Stimulated activated CD8-positive, alpha-beta memory T cell treated with anti-CD3 and anti-CD28 coated beads, Interleukin-7, amount 100 ng/mL, for 48 hours (primary cell): ENCODE measurements at regions not wholly inside any gene's neighbourhood (a gene's known extent, or its start where the extent isn't known, plus 50 kb on each side); places are given as distances from the start of the nearest gene placed in this dataset.

Experiments
- DNase-seq, 2 donors: peaks; one replicate each; pipeline ENCODE4 v3.0.0-alpha.2; 2020; ENCODE audit warnings: low read depth in 1 of 2; ENCODE audit errors: extremely low read depth in 1 of 2

GRCh38 chr14:95034788-95035187 is 122.5 kb downstream of the DICER1 start:
- DNase-seq: no peak

- no peak for DNase-seq
These were observed 123.4 kb downstream of the DICER1 start for GRCh38 chr14:95033682-95034632.

- no peak for DNase-seq
These were observed 124.3 kb downstream of the DICER1 start for GRCh38 chr14:95033031-95033430.

DNA sequence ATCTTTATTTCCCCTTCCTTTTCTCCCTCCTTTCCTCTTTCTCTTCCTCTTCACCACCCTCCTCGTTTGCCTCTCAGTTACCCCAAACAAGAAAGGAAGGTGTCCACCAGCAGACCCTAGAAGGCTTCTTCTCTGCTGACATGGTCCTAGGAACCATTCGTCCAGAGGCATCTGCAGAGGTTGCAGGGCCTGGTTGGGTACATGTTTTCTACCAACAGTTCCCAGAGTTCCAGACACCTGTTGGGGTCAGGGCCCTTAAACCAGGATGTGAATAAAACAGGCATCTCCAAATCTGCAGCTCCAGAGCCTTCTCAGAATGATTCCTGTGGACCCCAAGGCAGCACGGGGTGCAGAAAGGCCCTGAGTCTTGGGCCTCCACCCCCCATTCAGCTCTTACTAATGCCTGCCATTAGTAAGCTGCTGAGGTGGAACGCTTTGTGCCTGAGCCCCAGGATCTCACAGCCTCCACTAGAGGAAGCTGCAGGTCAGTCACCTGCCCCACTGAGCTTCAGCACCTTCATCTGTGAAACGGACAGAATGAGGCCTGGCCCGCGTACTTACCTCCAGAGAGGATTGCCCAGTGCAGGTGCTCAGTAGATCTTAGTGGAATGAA is 130.4 kb downstream of the DICER1 start:
- no peak for DNase-seq

DNA sequence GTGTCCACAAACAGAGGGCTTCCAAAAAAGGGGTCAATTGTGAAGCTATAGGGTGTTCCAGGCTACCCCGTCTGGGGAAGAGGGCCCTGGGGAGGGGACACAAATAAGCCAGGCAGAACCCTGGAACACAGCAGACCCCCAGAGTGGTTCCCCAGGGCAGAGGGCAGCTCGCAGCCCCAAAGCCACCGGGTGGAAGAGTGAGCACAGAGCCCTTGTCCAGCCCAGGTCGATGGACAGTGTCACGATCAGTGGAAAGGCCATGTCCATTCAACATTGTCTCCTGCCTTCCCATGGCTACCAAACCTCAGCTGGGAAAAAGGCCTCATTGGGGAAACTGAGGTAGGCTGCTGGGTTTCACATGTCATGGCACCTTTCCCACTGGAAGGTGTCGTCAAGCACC is 131.4 kb downstream of the DICER1 start:
- no peak for DNase-seq

DNA sequence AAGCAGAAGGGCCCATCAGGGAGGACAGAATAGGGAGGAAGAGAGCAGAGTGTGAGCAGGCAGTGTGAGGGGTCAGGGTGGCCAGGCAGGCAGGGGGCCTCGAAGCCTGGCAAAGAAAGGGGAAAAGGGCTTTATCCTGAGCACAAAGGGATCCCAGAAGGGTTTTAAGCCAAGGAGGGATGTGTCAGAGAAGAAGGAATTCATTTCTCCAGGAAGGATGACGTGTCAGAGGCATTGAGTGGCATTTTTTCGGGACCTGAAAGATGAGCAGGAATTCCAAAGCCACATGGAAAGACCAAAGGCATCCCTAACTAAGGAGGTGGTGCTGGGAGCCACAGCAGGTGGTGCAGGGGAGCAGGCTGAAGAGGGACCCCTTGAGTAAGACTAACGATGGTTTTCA is 132.1 kb downstream of the DICER1 start:
- DNase-seq: no peak

GRCh38 chr14:95024380-95024779 is 132.9 kb downstream of the DICER1 start:
- DNase-seq: no peak

GRCh38 chr14:95023886-95024285 is 133.4 kb downstream of the DICER1 start:
- DNase-seq: no peak

- DNase-seq: no peak
These were observed 134.2 kb downstream of the DICER1 start for GRCh38 chr14:95023115-95023514.

GRCh38 chr14:95021588-95021987 is 135.7 kb downstream of the DICER1 start:
- no peak for DNase-seq

DNA sequence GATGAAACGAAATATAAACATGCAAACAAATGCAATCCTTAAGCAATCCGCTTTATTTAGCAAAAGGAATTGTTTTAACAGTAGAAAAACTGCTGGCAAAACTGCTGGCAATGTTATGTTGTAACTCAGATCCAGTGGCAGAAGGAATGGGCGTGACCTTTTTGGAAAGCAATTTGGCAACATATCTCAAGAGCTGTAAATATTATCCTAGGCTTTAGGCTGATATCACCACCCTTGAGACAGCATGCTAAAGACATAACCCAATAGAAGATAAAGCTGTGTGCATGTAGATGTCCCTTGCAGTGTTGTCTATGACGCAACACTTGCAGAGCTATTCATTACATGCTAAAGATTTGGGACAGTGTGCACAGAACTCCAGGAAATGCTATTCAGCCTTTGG is 138.5 kb downstream of the DICER1 start:
- no peak for DNase-seq

- no peak for DNase-seq
These were observed 142.3 kb downstream of the DICER1 start for GRCh38 chr14:95015046-95015445.

GRCh38 chr14:95014036-95014435 is 143.3 kb downstream of the DICER1 start:
- no peak for DNase-seq

- DNase-seq: no peak
These were observed 145.8 kb downstream of the DICER1 start for GRCh38 chr14:95011445-95012006.

DNA sequence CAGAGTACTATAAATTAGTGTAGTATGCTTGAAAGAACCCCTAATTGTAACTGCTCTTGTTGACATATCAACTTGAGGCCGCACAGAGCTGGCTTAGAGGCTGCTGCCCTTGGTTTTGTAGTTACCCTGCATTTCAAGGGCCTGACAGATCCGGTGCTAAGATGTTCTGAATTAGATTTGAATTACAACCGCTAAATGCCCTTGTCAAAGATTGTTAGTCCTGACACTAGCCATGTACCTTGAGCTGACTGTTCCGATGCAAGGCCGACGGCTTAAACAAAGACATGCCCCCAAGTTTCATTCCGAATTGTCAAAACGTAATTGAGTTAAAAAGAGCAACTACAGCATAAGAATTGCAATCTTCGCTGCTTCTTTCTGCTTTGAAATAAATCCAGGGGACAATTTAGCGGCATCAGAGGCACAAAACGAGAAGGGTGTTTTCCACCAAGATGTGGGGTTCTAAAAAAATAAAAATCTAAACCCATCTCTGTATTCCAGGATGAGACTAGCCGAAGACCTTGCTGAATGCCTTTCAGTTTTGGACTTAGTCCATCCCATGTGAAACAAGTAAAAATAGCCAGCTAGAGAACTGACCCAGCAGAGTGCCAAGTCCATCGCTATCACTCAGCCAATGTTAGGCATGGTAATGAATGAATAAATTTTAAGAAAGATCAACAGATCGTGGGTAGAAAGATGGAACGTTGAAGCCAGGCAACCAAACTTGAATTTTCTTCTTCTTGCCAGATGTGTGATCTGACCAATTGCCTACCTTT is 148.7 kb downstream of the DICER1 start:
- DNase-seq: no peak

DNA sequence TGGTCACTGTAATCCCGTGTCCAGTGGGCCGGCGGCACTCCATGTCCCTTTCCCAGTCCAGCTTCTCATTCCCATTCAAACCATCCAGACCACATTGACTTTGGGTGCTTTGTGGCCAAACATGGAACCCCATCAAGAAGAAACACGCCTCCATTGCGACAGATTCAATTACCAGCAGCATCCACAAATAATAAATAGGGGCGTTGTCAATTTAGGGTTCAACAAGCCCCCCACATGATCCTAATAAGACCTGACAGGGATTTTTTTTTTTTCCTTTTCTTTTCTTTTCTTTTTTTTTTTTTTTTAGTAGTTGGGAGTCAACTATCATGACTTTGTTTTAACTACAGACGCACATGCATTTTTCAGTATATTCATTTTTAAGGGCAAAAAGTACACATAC is 149.4 kb downstream of the DICER1 start:
- DNase-seq: no peak

GRCh38 chr14:95006479-95006878 is 150.8 kb downstream of the DICER1 start:
- DNase-seq: no peak

- DNase-seq: no peak
These were observed 151.3 kb downstream of the DICER1 start for GRCh38 chr14:95006051-95006450.

GRCh38 chr14:95003099-95003960 is 154.0 kb downstream of the DICER1 start:
- DNase-seq: no peak

DNA sequence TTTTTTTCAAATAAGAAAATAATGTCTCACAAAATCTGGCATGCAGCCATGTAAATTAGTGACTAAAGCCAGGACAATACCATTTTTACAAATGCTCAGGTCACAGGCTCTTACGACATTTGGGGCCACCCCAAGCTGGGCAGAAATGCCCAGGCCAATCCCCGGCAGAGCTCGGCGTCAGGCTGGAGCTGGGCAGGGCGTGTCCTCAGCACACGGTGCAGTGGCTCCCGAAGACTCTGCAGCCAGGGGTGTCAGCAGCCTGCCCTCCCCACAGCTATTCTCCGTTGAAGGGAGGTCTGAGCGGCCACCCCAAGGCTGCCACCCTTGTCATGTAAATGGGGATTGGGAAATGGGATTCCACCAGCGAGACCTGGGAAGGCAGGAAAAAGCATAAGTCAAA is 158.6 kb downstream of the DICER1 start:
- no peak for DNase-seq
